Erythroblast (primary cell): ENCODE measurements at regions not wholly inside any gene's neighbourhood (a gene's known extent, or its start where the extent isn't known, plus 50 kb on each side); places are given as distances from the start of the nearest gene placed in this dataset.
"Not testable (repeated sequence)": the region's sequence is repeated elsewhere in the genome, so short reads cannot be mapped to it uniquely, and the experiment has no call there.

Source experiments
- GATA1 ChIP-seq: IDR thresholded peaks from 2 replicates; pipeline ENCODE4 v1.6.1; 2011; ENCODE audit warnings: low read depth, mild to moderate bottlenecking, control low read depth, low read length, moderate library complexity
- POLR2A ChIP-seq: IDR thresholded peaks from 2 replicates; pipeline ENCODE4 v1.6.1; 2011; ENCODE audit warnings: mild to moderate bottlenecking, low read length

DNA sequence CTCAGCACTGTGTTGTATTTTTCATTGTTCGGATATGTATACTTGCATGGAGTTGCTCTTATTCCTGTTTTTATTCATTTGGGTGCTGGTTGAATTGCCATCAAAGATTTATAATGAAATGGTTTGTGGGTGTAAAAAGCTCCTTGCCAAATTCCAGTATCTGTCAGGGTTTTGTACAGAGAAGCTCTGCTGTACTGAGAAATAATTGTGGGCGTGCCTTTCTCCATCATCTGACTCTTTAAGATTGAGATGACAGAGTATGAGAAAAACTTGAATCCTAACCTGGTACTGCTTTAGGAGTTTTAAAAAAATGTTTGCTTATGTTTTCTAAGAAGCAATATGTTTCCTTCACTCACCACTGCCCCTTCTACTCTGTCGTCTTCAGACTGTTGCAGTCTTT, 58.7 kb upstream of the GARIN1A start:
- TF ChIP-seq POLR2A, GATA1: not testable (repeated sequence)
